Right lobe of liver (tissue), 4 donors: ENCODE measurements at regions not wholly inside any gene's neighbourhood (a gene's known extent, or its start where the extent isn't known, plus 50 kb on each side); places are given as distances from the start of the nearest gene placed in this dataset.

Experiments used
- CTCF ChIP-seq, 4 donors: fragments of 200-600 bp in 3 of 4; fragments of 450-650 bp in 1 of 4; IDR thresholded peaks; one replicate each; pipeline versions ENCODE4 v1.5.1 to v1.8.0; 2016 to 2022; ENCODE audit warnings: antibody characterized with exemption in 4 of 4, mild to moderate bottlenecking in 2 of 4
- POLR2A ChIP-seq: fragments of 450-650 bp; IDR thresholded peaks from one replicate; pipeline ENCODE4 v1.6.1; 2017; ENCODE audit warnings: antibody characterized with exemption, mild to moderate bottlenecking
- donor health status: DM: no; HTN: no; CAD: no.
- donor health status: DM: no; HTN: no; CAD: no.
- donor health status: DM: no; HTN: yes; CAD: no.

- TF ChIP-seq CTCF (IDR thresholded peaks at IDR 0.05): no peak
- no peak for TF ChIP-seq POLR2A
Measured at GRCh38 chr9:1535599-1535998, 479.5 kb upstream of the SMARCA2 start.
